MCF 10A (cell line): ENCODE measurements at regions not wholly inside any gene's neighbourhood (a gene's known extent, or its start where the extent isn't known, plus 50 kb on each side); places are given as distances from the start of the nearest gene placed in this dataset.

Experiments
- BruUV-seq: library from RNA; stranded (reverse); fragments of 400-500 nt; replicated peaks from 2 replicates; lab custom pipeline; 2021; lab: Mats Ljungman, UMichigan
- CTCF ChIA-PET: fragments of 300-600 bp; sonication (Branson Sonifier 250); formaldehyde crosslinking; extraction: SDS; loops from one replicate; lab custom pipeline; 2021; ENCODE audit warnings: antibody characterized with exemption, inconsistent platforms; lab: Yijun Ruan, JAX
- POLR2A ChIA-PET: fragments of 300-600, 350-650 bp; sonication (Branson Sonifier 250); formaldehyde crosslinking; extraction: SDS; loops from one replicate; lab custom pipeline; 2020; ENCODE audit warnings: antibody characterized with exemption, inconsistent platforms; lab: Yijun Ruan, JAX
- DNase-seq: peaks from one replicate; pipeline ENCODE4 v3.0.0-alpha.2; 2018; ENCODE audit not compliant: unreplicated experiment
- H3K27ac Mint-ChIP-seq: one replicate; pipeline ENCODE4 v1.8.0; 2022; ENCODE audit warnings: mild to moderate bottlenecking, low read depth, mixed read lengths; ENCODE audit not compliant: unreplicated experiment
- H3K27me3 Mint-ChIP-seq: one replicate; pipeline ENCODE4 v1.8.0; 2022; ENCODE audit warnings: mixed read lengths; ENCODE audit not compliant: insufficient read depth, unreplicated experiment
- H3K36me3 Mint-ChIP-seq: one replicate; pipeline ENCODE4 v1.8.0; 2022; ENCODE audit warnings: mild to moderate bottlenecking, moderate library complexity, mixed read lengths; ENCODE audit not compliant: insufficient read depth, unreplicated experiment
- H3K4me1 Mint-ChIP-seq: one replicate; pipeline ENCODE4 v1.8.0; 2022; ENCODE audit warnings: mixed read lengths; ENCODE audit not compliant: insufficient read depth, unreplicated experiment
- H3K4me3 Mint-ChIP-seq: one replicate; pipeline ENCODE4 v1.8.0; 2022; ENCODE audit warnings: mild to moderate bottlenecking, moderate library complexity, mixed read lengths; ENCODE audit not compliant: unreplicated experiment
- H3K9me3 Mint-ChIP-seq: one replicate; pipeline ENCODE4 v1.8.0; 2022; ENCODE audit warnings: mixed read lengths; ENCODE audit not compliant: unreplicated experiment
- CTCF ChIP-seq: fragments of 200-600 bp; IDR thresholded peaks from one replicate; pipeline ENCODE4 v1.8.0; 2022; ENCODE audit warnings: antibody characterized with exemption, mild to moderate bottlenecking; ENCODE audit not compliant: unreplicated experiment
- intact Hi-C: fragments of 100-400 bp; cut with micrococcal nuclease; formaldehyde crosslinking; loops from 2 replicates; pipeline ENCODE4 v1.14.1; 2022

- CTCF ChIA-PET: interaction anchor here (0.6 kb wide), 1 partner anchor 51 kb away, joined by 3 read pairs; no protein-coding TSS in a partner anchor
- Mint-ChIP-seq H3K9me3 (peaks cover 7% of the 10 kb centered on the region), H3K27ac (no peak overlapping the region), H3K4me1 (no peaks in the 10 kb centered on the region), H3K27me3 (no peaks in the 10 kb centered on the region), H3K36me3 (no peaks in the 10 kb centered on the region), H3K4me3 (no peak overlapping the region)
- DNase-seq: no peak
- POLR2A ChIA-PET: no interaction called here
- no TSS peak for BruUV-seq
- TF ChIP-seq CTCF: no peak
- intact Hi-C loops: no loop called here
Measured at GRCh38 chr6:67300430-67301040, 1334.5 kb upstream of the ADGRB3 start.

GRCh38 chr6:67292169-67292568, 1342.9 kb upstream of the ADGRB3 start:
- H3K27ac Mint-ChIP-seq: no peak overlapping the region
- no peaks in the 10 kb centered on the region for H3K36me3 Mint-ChIP-seq
- DNase-seq: no peak
- BruUV-seq: no TSS peak
- TF ChIP-seq CTCF: no peak
- POLR2A ChIA-PET: no interaction called here
- H3K4me1 Mint-ChIP-seq: no peaks in the 10 kb centered on the region
- H3K9me3 Mint-ChIP-seq: no peaks in the 10 kb centered on the region
- CTCF ChIA-PET: no interaction called here
- intact Hi-C loops: no loop called here
- H3K4me3 Mint-ChIP-seq: no peak overlapping the region
- H3K27me3 Mint-ChIP-seq: no peaks in the 10 kb centered on the region

- Mint-ChIP-seq H3K36me3 (no peaks in the 10 kb centered on the region), H3K4me3 (no peak overlapping the region), H3K9me3 (no peaks in the 10 kb centered on the region), H3K27ac (no peak overlapping the region), H3K27me3 (no peaks in the 10 kb centered on the region), H3K4me1 (no peaks in the 10 kb centered on the region)
- TF ChIP-seq CTCF: no peak
- intact Hi-C loops: no loop called here
- ChIA-PET CTCF (interaction anchor here (0.6 kb wide), 1 partner anchor 75 kb away, joined by 4 read pairs; no protein-coding TSS in a partner anchor), POLR2A (interaction anchor here (0.6 to 0.7 kb wide), 2 partner anchors 31 to 122 kb away, joined by 3 read pairs; no protein-coding TSS in a partner anchor)
- DNase-seq: no peak
- BruUV-seq: no TSS peak
Measured at GRCh38 chr6:67287566-67287965, 1347.5 kb upstream of the ADGRB3 start.

GRCh38 chr6:67285770-67286495, 1349.1 kb upstream of the ADGRB3 start:
- TF ChIP-seq CTCF: no peak

More at GRCh38 chr6:67285770-67286495, 1349.1 kb upstream of the ADGRB3 start:
- no peak for DNase-seq
- no TSS peak for BruUV-seq
- no peaks in the 10 kb centered on the region for H3K4me1 Mint-ChIP-seq
- H3K36me3 Mint-ChIP-seq: no peaks in the 10 kb centered on the region
- H3K4me3 Mint-ChIP-seq: no peak overlapping the region
- intact Hi-C loops: no loop called here
- no peaks in the 10 kb centered on the region for H3K27me3 Mint-ChIP-seq
- POLR2A ChIA-PET: no interaction called here
- no peaks in the 10 kb centered on the region for H3K9me3 Mint-ChIP-seq
- CTCF ChIA-PET: interaction anchor here (0.6 kb wide), 1 partner anchor 461 kb away, joined by 3 read pairs; no protein-coding TSS in a partner anchor
- H3K27ac Mint-ChIP-seq: no peak overlapping the region
